ENCODE measurements at regions not wholly inside any gene's neighbourhood (a gene's known extent, or its start where the extent isn't known, plus 50 kb on each side); places are given as distances from the start of the nearest gene placed in this dataset.
"Not testable (repeated sequence)": the region's sequence is repeated elsewhere in the genome, so short reads cannot be mapped to it uniquely, and the experiment has no call there.

- H3K4me3 Mint-ChIP-seq, H3K4me1 Mint-ChIP-seq, ATAC-seq, H3K27ac Mint-ChIP-seq, H3K27me3 Mint-ChIP-seq: not testable (repeated sequence)
- Mint-ChIP-seq H3K9me3 (peaks cover 19% of the 10 kb centered on the region), H3K36me3 (peaks cover 12% of the 10 kb centered on the region)
Observed at GRCh38 chr4:189888407-189888806, 52.3 kb upstream of the FRG1 start.
